Panc1 (cell line): ENCODE measurements at regions not wholly inside any gene's neighbourhood (a gene's known extent, or its start where the extent isn't known, plus 50 kb on each side); places are given as distances from the start of the nearest gene placed in this dataset.

Source experiments
- ATAC-seq: fragments of 200-7000 bp; cut with Tn5 transposase; 2 replicates; pipeline ENCODE4 v1.9.1; 2020; ENCODE audit warnings: mild to moderate bottlenecking, moderate library complexity
- BruUV-seq: library from RNA; stranded (reverse); fragments of 400-500 nt; replicated peaks from 2 replicates; lab custom pipeline; 2021; lab: Mats Ljungman, UMichigan
- CTCF ChIA-PET: fragments of 300-600 bp; sonication (Branson Sonifier 250); formaldehyde crosslinking; loops from one replicate; lab custom pipeline; 2022; ENCODE audit warnings: antibody characterized with exemption; lab: Charles Lee
- POLR2A ChIA-PET: fragments of 300-600 bp; sonication (Branson Sonifier 250); formaldehyde crosslinking; loops from one replicate; lab custom pipeline; 2022; ENCODE audit warnings: antibody characterized with exemption; lab: Charles Lee
- DNase-seq: peaks from one replicate; pipeline ENCODE4 v3.0.0-alpha.2; 2010; ENCODE audit warnings: low read depth, low spot score
- H3K27ac ChIP-seq: 2 replicates; pipeline ENCODE4 v1.5.1; 2011; ENCODE audit warnings: mild to moderate bottlenecking, low read length, inconsistent platforms
- H3K27me3 ChIP-seq: fragments of 200-500 bp; sonication (Bioruptor generic); 2 replicates; pipeline ENCODE4 v1.6.0; 2014; ENCODE audit warnings: low read length, inconsistent platforms; ENCODE audit not compliant: control insufficient read depth, insufficient read depth
- H3K36me3 ChIP-seq: fragments of 200-500 bp; sonication (Bioruptor generic); 2 replicates; pipeline ENCODE4 v1.5.1; 2014; ENCODE audit warnings: inconsistent platforms, mild to moderate bottlenecking, low read length, moderate library complexity; ENCODE audit not compliant: control insufficient read depth, insufficient read depth
- H3K4me1 ChIP-seq: 2 replicates; pipeline ENCODE4 v1.5.1; 2011; ENCODE audit warnings: inconsistent platforms, mild to moderate bottlenecking, low read length, moderate library complexity; ENCODE audit not compliant: control insufficient read depth, insufficient read depth
- H3K4me3 ChIP-seq, 2 experiments: 2 replicates each; pipeline ENCODE4 v1.5.1; 2011 to 2012; ENCODE audit warnings: low read depth in 2 of 2, low read length in 2 of 2, mild to moderate bottlenecking in 2 of 2, inconsistent platforms in 1 of 2, moderate library complexity in 1 of 2
- H3K9me3 ChIP-seq: fragments of 200-500 bp; sonication (Bioruptor generic); 2 replicates; pipeline ENCODE4 v1.5.1; 2014; ENCODE audit warnings: low read depth, mild to moderate bottlenecking, inconsistent platforms, low read length, moderate library complexity; ENCODE audit not compliant: control insufficient read depth, insufficient read depth
- POLR2AphosphoS5 ChIP-seq: IDR thresholded peaks from 2 replicates; pipeline ENCODE4 v1.6.1; 2012; ENCODE audit warnings: mild to moderate bottlenecking, low read depth, low read length, moderate library complexity
- SIN3A ChIP-seq: IDR thresholded peaks from 2 replicates; pipeline ENCODE4 v1.6.1; 2012; ENCODE audit warnings: low read depth, mild to moderate bottlenecking, low read length, moderate library complexity, borderline replicate concordance; ENCODE audit not compliant: insufficient read depth
- TCF7L2 ChIP-seq: IDR thresholded peaks from 2 replicates; pipeline ENCODE4 v1.6.1; 2011; ENCODE audit warnings: mild to moderate bottlenecking, low read depth, low read length, inconsistent platforms
- in situ Hi-C: cut with HindIII; loops from 2 replicates; pipeline ENCODE4 v1.10.0; 2016; ENCODE audit warnings: low sequenced_read_pairs, low pct_unique_long_range_greater_than_20kb
- intact Hi-C: fragments of 100-400 bp; cut with micrococcal nuclease; formaldehyde crosslinking; loops from one replicate; pipeline ENCODE4 v1.10.0; 2022; ENCODE audit not compliant: unreplicated experiment
- TF ChIP-seq, protein P1 (sequence below): fragments of 450-650 bp; IDR thresholded peaks from 2 replicates; pipeline ENCODE4 v1.5.1; 2017; ENCODE audit warnings: mild to moderate bottlenecking
- TF ChIP-seq, protein P2 (sequence below), 2 experiments: IDR thresholded peaks; 2 replicates each; pipeline ENCODE4 v1.6.1; 2011 to 2012; ENCODE audit warnings: low read depth in 2 of 2, control low read depth in 1 of 2, low read length in 1 of 2, mild to moderate bottlenecking in 1 of 2, moderate library complexity in 1 of 2; ENCODE audit not compliant: insufficient read depth in 1 of 2

GRCh38 chr4:135282676-135283075 lies 1081.1 kb upstream of the PABPC4L start:
- Histone ChIP-seq H3K4me1 (no peaks in the 10 kb centered on the region), H3K9me3 (no peaks in the 10 kb centered on the region), H3K4me3 (no peak overlapping the region), H3K36me3 (no peaks in the 10 kb centered on the region), H3K27ac (no peak overlapping the region), H3K27me3 (no peaks in the 10 kb centered on the region)
- ChIA-PET CTCF (no interaction called here), POLR2A (no interaction called here)
- in situ Hi-C loops (no loop called here), intact Hi-C loops (no loop called here)
- TF ChIP-seq SIN3A (no peak), POLR2AphosphoS5 (no peak), TCF7L2 (no peak)
- TF ChIP-seq, protein P1, sequence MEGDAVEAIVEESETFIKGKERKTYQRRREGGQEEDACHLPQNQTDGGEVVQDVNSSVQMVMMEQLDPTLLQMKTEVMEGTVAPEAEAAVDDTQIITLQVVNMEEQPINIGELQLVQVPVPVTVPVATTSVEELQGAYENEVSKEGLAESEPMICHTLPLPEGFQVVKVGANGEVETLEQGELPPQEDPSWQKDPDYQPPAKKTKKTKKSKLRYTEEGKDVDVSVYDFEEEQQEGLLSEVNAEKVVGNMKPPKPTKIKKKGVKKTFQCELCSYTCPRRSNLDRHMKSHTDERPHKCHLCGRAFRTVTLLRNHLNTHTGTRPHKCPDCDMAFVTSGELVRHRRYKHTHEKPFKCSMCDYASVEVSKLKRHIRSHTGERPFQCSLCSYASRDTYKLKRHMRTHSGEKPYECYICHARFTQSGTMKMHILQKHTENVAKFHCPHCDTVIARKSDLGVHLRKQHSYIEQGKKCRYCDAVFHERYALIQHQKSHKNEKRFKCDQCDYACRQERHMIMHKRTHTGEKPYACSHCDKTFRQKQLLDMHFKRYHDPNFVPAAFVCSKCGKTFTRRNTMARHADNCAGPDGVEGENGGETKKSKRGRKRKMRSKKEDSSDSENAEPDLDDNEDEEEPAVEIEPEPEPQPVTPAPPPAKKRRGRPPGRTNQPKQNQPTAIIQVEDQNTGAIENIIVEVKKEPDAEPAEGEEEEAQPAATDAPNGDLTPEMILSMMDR: no peak
- TF ChIP-seq, protein P2, sequence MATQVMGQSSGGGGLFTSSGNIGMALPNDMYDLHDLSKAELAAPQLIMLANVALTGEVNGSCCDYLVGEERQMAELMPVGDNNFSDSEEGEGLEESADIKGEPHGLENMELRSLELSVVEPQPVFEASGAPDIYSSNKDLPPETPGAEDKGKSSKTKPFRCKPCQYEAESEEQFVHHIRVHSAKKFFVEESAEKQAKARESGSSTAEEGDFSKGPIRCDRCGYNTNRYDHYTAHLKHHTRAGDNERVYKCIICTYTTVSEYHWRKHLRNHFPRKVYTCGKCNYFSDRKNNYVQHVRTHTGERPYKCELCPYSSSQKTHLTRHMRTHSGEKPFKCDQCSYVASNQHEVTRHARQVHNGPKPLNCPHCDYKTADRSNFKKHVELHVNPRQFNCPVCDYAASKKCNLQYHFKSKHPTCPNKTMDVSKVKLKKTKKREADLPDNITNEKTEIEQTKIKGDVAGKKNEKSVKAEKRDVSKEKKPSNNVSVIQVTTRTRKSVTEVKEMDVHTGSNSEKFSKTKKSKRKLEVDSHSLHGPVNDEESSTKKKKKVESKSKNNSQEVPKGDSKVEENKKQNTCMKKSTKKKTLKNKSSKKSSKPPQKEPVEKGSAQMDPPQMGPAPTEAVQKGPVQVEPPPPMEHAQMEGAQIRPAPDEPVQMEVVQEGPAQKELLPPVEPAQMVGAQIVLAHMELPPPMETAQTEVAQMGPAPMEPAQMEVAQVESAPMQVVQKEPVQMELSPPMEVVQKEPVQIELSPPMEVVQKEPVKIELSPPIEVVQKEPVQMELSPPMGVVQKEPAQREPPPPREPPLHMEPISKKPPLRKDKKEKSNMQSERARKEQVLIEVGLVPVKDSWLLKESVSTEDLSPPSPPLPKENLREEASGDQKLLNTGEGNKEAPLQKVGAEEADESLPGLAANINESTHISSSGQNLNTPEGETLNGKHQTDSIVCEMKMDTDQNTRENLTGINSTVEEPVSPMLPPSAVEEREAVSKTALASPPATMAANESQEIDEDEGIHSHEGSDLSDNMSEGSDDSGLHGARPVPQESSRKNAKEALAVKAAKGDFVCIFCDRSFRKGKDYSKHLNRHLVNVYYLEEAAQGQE (IDR thresholded peaks at IDR 0.05; ENCODE audit: insufficient read depth in 1 of 2, low read depth in 2 of 2, low read length in 1 of 2): no peak
- no TSS peak for BruUV-seq
- DNase-seq (no peak), ATAC-seq (no peak)

- CTCF ChIA-PET: no interaction called here
- no peak for DNase-seq
- TF ChIP-seq POLR2AphosphoS5: no peak
- TF ChIP-seq, protein P2 (IDR thresholded peaks at IDR 0.05; ENCODE audit: insufficient read depth in 1 of 2, low read depth in 2 of 2, low read length in 1 of 2): no peak
- no peak for TF ChIP-seq SIN3A
- TF ChIP-seq, protein P1: no peak
- TF ChIP-seq TCF7L2: no peak
- H3K4me3 ChIP-seq: no peak overlapping the region
- no peak for ATAC-seq
- in situ Hi-C loops: no loop called here
- no peaks in the 10 kb centered on the region for H3K27me3 ChIP-seq
- H3K9me3 ChIP-seq: no peaks in the 10 kb centered on the region
- no peaks in the 10 kb centered on the region for H3K4me1 ChIP-seq
- no peak overlapping the region for H3K27ac ChIP-seq
- no TSS peak for BruUV-seq
- H3K36me3 ChIP-seq: no peaks in the 10 kb centered on the region
- intact Hi-C loops: no loop called here
- POLR2A ChIA-PET: no interaction called here
Measured at GRCh38 chr4:135281230-135281629, 1079.6 kb upstream of the PABPC4L start.
